Skeletal muscle cell (primary cell): ENCODE measurements at regions not wholly inside any gene's neighbourhood (a gene's known extent, or its start where the extent isn't known, plus 50 kb on each side); places are given as distances from the start of the nearest gene placed in this dataset.

ENCODE experiments used
- DNase-seq: peaks from one replicate; pipeline ENCODE4 v3.0.0-alpha.2; 2010; ENCODE audit warnings: low read depth
- H3K4me3 ChIP-seq: 2 replicates; pipeline ENCODE4 v1.5.1; 2011; ENCODE audit warnings: low read depth, mild to moderate bottlenecking, control low read depth, low read length, moderate library complexity

- H3K4me3 ChIP-seq, result no peak overlapping the region
- DNase-seq, result no peak
These were observed 55.1 kb upstream of the PAGE4 start for GRCh38 chrX:49773993-49774392.

- no peak overlapping the region for H3K4me3 ChIP-seq
- DNase-seq, result no peak
These were observed 61.9 kb upstream of the PAGE4 start for GRCh38 chrX:49767236-49767635.

GRCh38 chrX:49762175-49762720 lies 66.5 kb upstream of the PAGE1 start:
- no peak for DNase-seq
- no peak overlapping the region for H3K4me3 ChIP-seq

DNA sequence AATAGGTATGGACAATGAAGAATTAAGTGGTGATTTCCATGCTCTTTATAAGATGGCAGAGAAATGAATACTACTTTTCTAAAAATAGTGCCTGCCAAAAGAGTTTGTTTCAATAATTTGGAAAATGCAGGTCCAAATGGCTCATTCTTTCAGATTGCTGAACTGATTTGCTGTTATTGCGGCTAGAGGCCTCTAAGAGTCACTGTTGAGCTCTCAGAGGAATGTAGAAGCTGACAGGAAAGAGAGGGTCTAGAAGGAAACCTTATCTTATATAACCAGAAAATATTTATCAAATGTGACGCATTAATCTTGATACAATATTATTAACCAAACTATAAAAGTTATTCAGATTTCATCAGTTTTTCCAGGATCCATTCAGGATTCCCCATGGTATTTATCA lies 65.7 kb upstream of the PAGE1 start:
- H3K4me3 ChIP-seq, result no peak overlapping the region
- DNase-seq, result no peak

DNA sequence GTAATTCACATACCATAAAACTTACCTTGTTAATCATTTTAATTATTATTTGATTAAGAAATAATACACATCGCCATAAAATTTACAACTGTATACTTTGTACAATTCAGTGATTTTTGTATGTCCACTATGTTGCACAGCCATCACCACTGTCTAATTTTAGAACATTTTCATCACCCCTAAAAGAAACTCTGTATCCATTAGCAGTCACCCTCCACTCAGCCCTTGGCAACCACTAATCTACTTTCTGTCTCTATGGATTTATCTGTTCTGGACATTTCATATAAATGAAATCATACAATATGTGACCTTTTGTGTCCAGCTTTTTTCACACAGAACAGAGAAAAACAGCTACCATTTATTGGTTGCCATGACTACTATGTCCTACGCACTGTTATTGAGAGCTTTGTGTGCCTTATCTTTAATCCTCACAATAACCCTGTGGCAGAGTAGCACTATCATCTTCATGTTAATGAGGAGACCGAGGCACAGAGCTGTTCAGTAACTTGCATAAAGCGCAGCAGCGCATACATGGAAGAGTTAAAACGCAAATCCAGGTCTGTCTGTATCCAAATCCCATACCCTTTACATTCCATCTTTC lies 64.6 kb upstream of the PAGE1 start:
- no peak for DNase-seq
- no peak overlapping the region for H3K4me3 ChIP-seq

DNA sequence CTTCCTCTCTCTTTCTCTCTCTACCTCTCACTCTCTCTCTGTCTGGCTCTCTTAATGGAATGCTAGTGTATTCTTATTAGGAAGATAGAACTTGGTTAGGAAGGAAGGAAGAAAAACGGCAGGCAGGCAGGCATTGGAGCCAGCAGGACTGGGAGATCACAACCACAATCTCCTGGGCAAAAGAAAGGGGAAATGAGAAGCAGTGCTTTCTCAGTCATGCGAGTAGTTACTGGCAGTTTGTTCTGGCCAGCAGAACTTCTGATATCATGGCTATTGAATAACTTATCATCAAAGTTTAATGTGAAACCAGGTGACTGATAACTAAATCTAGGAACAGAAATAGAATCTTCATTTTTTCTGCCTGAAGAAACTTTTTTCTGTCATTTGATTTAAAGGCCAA lies 60.9 kb upstream of the PAGE1 start:
- DNase-seq, result no peak
- H3K4me3 ChIP-seq, result no peak overlapping the region

GRCh38 chrX:49754233-49754857 lies 58.6 kb upstream of the PAGE1 start:
- H3K4me3 ChIP-seq, result no peak overlapping the region
- peak; percentile 3 for DNase-seq

GRCh38 chrX:49753691-49754090 lies 57.9 kb upstream of the PAGE1 start:
- H3K4me3 ChIP-seq, result no peak overlapping the region
- DNase-seq, result no peak

- DNase-seq, result no peak
- no peak overlapping the region for H3K4me3 ChIP-seq
These were observed 52.6 kb upstream of the PAGE1 start for GRCh38 chrX:49748211-49748956.

GRCh38 chrX:49746306-49746705 lies 50.5 kb upstream of the PAGE1 start:
- H3K4me3 ChIP-seq, result no peak overlapping the region
- DNase-seq, result no peak
